PC-3 (cell line): ENCODE measurements at regions not wholly inside any gene's neighbourhood (a gene's known extent, or its start where the extent isn't known, plus 50 kb on each side); places are given as distances from the start of the nearest gene placed in this dataset.

Source experiments
- CTCF ChIP-seq: fragments of 300-600 bp; sonication (generic); conservative IDR thresholded peaks from 2 replicates; pipeline ENCODE4 v1.5.1; 2017; ENCODE audit warnings: antibody characterized with exemption, low read depth, mild to moderate bottlenecking, low read length
- EZH2 ChIP-seq: fragments of 300-600 bp; sonication (generic); IDR thresholded peaks from one replicate; pipeline ENCODE4 v1.6.1; 2017; ENCODE audit warnings: antibody characterized with exemption, mild to moderate bottlenecking, low read length; ENCODE audit not compliant: unreplicated experiment

GRCh38 chr6:164216368-164216767 is 801.9 kb downstream of the QKI start:
- TF ChIP-seq CTCF: peak; percentile 26; the same call in 1 of the 2 replicates
- no peak for TF ChIP-seq EZH2
